Transverse colon (tissue), 4 donors: ENCODE measurements at regions not wholly inside any gene's neighbourhood (a gene's known extent, or its start where the extent isn't known, plus 50 kb on each side); places are given as distances from the start of the nearest gene placed in this dataset.

ENCODE experiments used
- EP300 ChIP-seq: sonication (generic); formaldehyde crosslinking; IDR thresholded peaks from one replicate; pipeline ENCODE4 v1.6.1; 2017; ENCODE audit warnings: antibody characterized with exemption, low read depth
- POLR2A ChIP-seq: fragments of 450-650 bp; IDR thresholded peaks from one replicate; pipeline ENCODE4 v1.6.1; 2016; ENCODE audit warnings: antibody characterized with exemption, mild to moderate bottlenecking, moderate library complexity
- POLR2AphosphoS5 ChIP-seq, 3 donors: sonication (generic); formaldehyde crosslinking; IDR thresholded peaks; one replicate each; pipeline ENCODE4 v1.6.1; 2016; ENCODE audit warnings: antibody characterized with exemption in 3 of 3
- TF ChIP-seq, protein P1 (sequence below), 5 experiments: fragments of 200-600 bp in 3 of 5; fragments of 450-650 bp in 2 of 5; sonication (generic) in 3 of 5; IDR thresholded peaks; 1 replicate in 2 of 5; 2 replicates in 3 of 5; pipeline ENCODE4 v1.5.1; 2016 to 2017; ENCODE audit warnings: antibody characterized with exemption in 5 of 5, inconsistent platforms in 3 of 5, mild to moderate bottlenecking in 2 of 5, moderate library complexity in 1 of 5

GRCh38 chr3:74273091-74273490 lies 341.4 kb downstream of the CNTN3 start:
- TF ChIP-seq, protein P1, sequence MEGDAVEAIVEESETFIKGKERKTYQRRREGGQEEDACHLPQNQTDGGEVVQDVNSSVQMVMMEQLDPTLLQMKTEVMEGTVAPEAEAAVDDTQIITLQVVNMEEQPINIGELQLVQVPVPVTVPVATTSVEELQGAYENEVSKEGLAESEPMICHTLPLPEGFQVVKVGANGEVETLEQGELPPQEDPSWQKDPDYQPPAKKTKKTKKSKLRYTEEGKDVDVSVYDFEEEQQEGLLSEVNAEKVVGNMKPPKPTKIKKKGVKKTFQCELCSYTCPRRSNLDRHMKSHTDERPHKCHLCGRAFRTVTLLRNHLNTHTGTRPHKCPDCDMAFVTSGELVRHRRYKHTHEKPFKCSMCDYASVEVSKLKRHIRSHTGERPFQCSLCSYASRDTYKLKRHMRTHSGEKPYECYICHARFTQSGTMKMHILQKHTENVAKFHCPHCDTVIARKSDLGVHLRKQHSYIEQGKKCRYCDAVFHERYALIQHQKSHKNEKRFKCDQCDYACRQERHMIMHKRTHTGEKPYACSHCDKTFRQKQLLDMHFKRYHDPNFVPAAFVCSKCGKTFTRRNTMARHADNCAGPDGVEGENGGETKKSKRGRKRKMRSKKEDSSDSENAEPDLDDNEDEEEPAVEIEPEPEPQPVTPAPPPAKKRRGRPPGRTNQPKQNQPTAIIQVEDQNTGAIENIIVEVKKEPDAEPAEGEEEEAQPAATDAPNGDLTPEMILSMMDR (IDR thresholded peaks at IDR 0.05), result no peak
- TF ChIP-seq POLR2AphosphoS5 (IDR thresholded peaks at IDR 0.05) (no peak), POLR2A (no peak), EP300 (no peak)
